GM19468 (cell line): ENCODE measurements at regions not wholly inside any gene's neighbourhood (a gene's known extent, or its start where the extent isn't known, plus 50 kb on each side); places are given as distances from the start of the nearest gene placed in this dataset.
"Not testable (repeated sequence)": the region's sequence is repeated elsewhere in the genome, so short reads cannot be mapped to it uniquely, and the experiment has no call there.

Experiments used
- ATAC-seq: cut with Tn5 transposase; IDR thresholded peaks from one replicate; pipeline ENCODE4 v1.9.1; 2021; ENCODE audit warnings: mild to moderate bottlenecking, moderate library complexity, moderate number of reproducible peaks; ENCODE audit not compliant: unreplicated experiment; ENCODE audit errors: extremely low read depth

DNA sequence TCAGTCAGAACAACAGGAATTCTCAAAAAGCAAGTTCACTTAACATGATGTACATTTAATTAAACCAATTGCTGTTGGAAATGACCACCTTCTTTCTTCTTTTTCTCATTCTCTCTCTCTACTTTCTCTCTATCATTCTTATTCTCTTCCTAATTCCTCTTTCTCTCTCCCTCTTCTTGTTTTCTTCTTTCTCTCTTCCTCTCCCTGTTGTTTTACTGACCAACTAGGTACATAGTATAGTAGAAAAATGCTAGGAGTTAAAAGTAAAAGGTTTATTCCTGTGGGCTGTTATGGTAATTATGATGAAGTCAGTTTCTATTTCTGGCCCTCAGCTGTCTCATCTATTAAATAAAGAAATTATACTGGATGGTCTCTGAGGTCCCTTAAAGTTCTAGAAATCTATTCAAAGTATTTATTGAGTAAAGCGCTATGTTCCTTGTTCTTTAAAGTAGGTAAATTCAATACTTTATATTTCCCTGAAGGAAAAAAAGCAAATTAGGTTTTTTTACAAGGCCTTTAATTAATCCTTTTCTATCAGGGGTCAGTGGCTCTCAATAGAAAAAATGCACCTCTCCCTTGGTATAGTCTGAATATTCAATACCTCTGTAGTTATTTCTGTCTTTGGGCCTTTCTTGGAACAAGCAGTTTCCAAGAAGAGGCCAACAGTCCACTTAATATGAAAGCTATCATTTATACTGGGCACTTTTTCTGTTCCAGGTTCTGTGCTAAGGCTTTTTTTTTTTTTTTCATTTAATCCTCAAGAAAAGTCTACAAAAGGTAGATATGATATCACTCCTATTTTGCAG, 102.3 kb upstream of the SLC30A5 start:
- ATAC-seq: no peak

GRCh38 chr5:68994645-68995044, 99.2 kb upstream of the SLC30A5 start:
- ATAC-seq: no peak

GRCh38 chr5:68995845-68996545, 97.8 kb upstream of the SLC30A5 start:
- no peak for ATAC-seq

DNA sequence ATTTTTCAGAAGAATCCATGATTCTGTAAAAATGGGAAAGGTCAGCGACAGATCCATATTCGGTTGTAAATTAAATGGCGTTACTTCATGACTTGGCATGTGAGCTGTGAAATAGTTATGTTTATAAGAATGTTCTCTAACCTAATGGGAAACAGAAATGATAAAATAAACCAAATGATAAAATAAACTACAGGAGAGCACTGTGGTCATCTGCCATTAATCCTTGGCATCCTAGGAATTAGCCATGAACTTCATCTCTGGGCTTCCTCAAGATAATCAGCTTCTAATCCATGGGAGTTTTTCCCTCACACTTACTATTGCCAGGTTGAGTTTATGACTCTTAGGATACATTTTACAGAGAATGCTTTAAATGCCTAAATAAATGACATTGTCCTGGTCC, 94.6 kb upstream of the SLC30A5 start:
- no peak for ATAC-seq

GRCh38 chr5:69000216-69000919, 93.4 kb upstream of the SLC30A5 start:
- ATAC-seq: no peak

- no peak for ATAC-seq
Measured at GRCh38 chr5:69000949-69001348, 92.9 kb upstream of the SLC30A5 start.

- ATAC-seq: no peak
Measured at GRCh38 chr5:69001627-69002026, 92.2 kb upstream of the SLC30A5 start.

DNA sequence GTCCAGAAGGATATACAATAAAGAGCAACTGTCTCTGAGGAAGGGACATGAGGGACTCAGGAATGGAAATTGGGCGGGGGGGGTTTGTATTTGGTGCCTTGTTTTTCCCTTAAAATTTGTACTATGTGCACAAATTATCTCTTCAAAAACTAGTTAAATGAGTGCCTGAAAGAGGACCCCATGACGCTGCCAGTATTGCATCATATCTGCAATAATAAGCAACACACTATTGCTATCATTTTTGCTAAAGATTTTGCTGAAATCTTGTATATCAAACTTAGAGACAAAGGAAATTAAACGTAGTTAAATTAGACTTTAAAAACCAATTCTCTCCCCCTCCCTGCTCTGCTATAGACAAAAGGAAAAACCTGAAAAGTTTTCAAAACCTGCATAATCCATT, 89.7 kb upstream of the SLC30A5 start:
- no peak for ATAC-seq

DNA sequence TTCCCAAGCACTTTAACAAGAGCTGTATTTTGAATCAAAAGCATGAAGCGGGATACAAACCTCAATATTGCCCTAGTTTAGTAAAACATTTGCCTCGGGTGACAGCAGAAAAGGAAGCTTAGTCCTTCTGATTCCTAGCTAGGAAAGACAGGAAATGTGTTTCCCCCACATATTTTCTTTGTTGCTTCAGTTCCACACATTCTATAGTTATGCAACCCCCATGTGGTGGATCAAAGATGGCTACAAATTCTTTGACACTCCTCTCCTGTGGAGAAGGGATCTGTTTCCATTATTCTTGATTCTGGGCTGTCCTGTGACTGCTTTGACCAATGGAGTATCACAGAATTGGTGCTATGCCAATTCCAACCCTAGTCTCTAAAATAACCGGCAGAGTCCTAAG, 89.1 kb upstream of the SLC30A5 start:
- no peak for ATAC-seq

DNA sequence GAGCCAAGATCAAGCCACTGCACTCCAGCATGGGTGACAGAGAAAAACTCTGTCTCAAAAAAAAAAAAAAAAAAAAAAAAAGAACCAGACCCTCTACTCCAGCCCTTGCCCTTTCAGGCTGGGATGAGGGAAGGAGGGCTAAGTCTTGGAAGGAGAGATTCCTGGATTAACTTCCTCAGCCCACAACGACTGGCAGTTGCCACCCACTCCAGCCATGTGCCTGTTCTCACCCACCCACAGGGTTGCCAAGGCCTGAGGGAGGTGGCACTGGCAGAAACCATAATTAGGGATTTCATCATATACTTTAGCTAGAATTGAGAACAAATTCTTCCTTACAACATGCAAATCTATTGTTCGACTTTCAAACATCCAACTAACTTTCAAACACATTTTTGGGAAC, 87.8 kb upstream of the SLC30A5 start:
- ATAC-seq: no peak

DNA sequence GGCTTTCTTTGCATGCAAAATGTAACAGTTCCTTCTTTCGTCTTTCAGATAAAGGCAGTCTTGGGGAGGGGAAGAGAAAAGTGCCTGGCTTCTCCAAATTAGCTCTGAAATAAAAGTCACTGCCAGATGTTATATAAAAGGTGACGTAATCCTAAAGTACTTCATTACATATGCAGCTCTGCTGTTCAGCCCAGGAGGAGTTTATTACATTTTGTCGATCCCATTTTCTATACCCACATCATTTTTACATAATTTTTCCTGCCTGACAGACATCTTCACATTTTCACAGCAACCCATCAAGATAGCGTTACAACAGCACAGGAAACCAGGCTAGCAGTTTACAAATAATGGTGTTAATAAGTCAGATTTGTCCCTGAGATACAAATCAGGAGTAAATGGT, 86.7 kb upstream of the SLC30A5 start:
- no peak for ATAC-seq

GRCh38 chr5:69007726-69008368, 86.0 kb upstream of the SLC30A5 start:
- ATAC-seq: no peak

- no peak for ATAC-seq
Measured at GRCh38 chr5:69010476-69010875, 83.3 kb upstream of the SLC30A5 start.

DNA sequence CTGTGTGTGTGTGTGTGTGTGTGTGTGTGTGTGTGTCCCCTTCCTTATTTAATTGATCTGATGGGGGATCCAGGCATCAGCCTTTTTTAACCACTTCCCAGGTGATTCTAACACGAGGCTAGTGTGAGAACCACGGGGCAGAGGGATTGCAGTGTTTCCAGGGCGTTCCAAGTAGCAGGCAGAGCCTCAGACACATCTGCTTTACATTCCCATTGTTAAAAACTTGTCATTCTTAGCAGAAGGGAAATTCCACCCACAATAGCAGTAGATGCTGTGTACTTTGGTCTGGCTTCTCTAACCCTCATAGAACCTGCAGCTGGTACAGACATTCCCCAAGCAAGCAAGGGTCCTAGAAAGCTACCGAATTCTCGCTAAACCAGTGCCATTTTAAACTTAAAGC, 81.9 kb upstream of the SLC30A5 start:
- ATAC-seq: no peak

GRCh38 chr5:69013481-69013880, 80.3 kb upstream of the SLC30A5 start:
- ATAC-seq: no peak

DNA sequence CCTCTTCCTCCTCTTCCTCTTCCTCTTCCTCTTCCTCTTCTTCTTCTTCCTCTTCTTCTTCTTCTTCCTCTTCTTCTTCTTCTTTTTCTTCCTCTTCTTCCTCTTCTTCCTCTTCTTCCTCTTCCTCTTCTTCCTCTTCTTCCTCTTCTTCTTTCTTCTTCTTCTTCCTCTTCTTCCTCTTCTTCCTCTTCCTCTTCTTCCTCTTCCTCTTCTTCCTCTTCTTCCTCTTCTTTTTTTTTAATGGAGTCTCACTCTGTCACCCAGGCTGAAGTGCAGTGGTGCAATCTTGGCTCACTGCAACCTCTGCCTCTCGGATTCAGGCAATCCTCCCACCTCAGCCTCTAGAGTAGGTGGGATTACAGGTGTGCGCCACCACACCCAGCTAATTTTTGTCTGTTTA, 79.8 kb upstream of the SLC30A5 start:
- not testable (repeated sequence) for ATAC-seq

- ATAC-seq: no peak
Measured at GRCh38 chr5:69019668-69020375, 74.0 kb upstream of the SLC30A5 start.

- ATAC-seq: no peak
Measured at GRCh38 chr5:69024241-69024651, 69.6 kb upstream of the SLC30A5 start.

DNA sequence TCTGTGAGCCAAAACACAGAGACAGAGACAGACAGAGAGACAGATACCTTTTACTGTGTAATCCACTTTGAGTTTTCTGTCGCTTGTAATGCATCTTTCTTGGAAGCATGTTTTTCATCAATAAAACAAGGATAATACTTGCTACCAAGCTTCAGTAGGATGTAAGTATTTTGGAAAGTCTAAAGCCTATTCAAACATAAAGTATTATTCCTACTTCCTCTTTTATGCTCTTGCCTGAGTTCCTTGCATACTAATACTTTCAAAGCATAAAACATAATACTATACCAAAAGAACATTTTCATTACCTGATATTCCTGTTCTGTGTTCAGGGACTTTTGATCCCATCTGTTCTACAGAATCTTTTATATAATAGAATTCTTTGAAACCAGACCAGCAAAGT, 64.5 kb upstream of the SLC30A5 start:
- ATAC-seq: no peak
